ENCODE measurements at regions not wholly inside any gene's neighbourhood (a gene's known extent, or its start where the extent isn't known, plus 50 kb on each side); places are given as distances from the start of the nearest gene placed in this dataset.
"Not testable (repeated sequence)": the region's sequence is repeated elsewhere in the genome, so short reads cannot be mapped to it uniquely, and the experiment has no call there.

DNA sequence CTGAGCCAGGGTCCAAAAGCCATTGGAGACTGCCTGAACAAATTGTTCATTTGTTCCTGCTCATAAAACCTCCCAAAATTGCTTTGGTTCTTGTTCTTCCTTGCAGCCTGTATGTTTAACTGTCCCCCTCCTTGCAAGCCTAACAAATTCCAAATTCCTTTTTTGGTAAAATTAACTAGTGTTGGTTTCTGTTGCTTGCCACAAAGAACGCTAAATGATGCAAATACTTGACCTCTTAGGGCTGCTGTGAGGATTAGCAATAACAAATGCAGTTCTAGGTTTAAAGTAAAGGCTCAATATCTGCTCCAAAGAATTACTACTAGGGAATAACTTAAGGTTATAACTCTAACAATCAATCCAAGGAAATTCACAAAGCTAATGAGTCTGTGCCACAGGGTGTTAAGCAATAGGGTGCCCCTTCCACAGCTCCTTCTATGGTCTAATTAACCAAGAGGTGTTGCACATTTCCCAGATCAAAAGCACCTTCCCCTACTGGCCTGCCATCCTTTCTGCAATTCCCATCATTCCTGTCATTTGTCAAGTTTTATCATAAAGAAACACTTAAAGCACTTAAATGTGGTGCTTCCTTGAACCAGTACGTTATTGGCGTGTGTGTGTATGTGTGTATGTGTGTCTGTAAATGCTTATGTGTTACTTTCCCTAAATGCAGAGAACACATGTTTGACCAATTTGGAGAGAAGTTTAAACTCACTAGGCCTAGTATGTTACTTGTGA, 110.2 kb downstream of the RAP2A start:
- Histone ChIP-seq H3K4me1 (no peaks in the 10 kb centered on the region), H3K27ac (peak overlapping the region in 2 of 8 donors; percentile 30 to 31), H3K27me3 (replicated peaks in 1 of 7) (no peaks in the 10 kb centered on the region), H3K9me3 (no peaks in the 10 kb centered on the region), H3K36me3 (no peaks in the 10 kb centered on the region), H3K4me3 (no peak overlapping the region)
- intact Hi-C loops (cut with DNase I; ENCODE audit: low total_unique reads) = no loop called here
- 69 to 89% (median 79%) methylated on average over 3 of the region's 3 CpGs for WGBS, 5 donors
- no peak for DNase-seq
- TF ChIP-seq, protein P1, sequence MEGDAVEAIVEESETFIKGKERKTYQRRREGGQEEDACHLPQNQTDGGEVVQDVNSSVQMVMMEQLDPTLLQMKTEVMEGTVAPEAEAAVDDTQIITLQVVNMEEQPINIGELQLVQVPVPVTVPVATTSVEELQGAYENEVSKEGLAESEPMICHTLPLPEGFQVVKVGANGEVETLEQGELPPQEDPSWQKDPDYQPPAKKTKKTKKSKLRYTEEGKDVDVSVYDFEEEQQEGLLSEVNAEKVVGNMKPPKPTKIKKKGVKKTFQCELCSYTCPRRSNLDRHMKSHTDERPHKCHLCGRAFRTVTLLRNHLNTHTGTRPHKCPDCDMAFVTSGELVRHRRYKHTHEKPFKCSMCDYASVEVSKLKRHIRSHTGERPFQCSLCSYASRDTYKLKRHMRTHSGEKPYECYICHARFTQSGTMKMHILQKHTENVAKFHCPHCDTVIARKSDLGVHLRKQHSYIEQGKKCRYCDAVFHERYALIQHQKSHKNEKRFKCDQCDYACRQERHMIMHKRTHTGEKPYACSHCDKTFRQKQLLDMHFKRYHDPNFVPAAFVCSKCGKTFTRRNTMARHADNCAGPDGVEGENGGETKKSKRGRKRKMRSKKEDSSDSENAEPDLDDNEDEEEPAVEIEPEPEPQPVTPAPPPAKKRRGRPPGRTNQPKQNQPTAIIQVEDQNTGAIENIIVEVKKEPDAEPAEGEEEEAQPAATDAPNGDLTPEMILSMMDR (IDR thresholded peaks at IDR 0.05 in 8 of 11, conservative IDR thresholded peaks at IDR 0.05 in 3 of 11) = no peak
- no peak for TF ChIP-seq POLR2AphosphoS5 (IDR thresholded peaks at IDR 0.05)
- TF ChIP-seq POLR2A (IDR thresholded peaks at IDR 0.05) = no peak

DNA sequence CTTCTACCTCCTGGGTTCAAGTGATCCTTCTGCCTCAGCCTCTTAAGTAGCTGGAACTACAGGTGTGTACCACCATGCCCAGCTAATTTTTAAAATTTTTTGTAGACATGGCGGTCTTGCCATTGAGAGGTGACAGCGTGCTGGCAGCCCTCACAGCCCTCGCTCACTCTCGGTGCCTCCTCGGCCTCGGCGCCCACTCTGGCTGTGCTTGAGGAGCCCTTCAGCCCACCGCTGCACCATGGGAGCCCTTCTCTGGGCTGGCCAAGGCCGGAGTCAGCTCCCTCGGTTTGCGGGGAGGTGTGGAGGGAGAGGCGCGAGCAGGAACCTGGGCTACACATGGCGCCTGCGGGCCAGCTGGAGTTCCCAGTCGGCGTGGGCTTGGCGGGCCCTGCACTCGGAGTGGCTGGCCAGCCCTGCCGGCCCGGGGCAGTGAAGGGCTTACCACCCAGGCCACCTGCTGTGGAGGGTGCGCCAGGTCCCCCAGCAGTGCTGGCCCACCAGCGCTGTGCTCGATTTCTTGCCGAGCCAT, 111.1 kb downstream of the RAP2A start:
- H3K4me1 ChIP-seq; H3K27me3 ChIP-seq (replicated peaks in 1 of 7); DNase-seq; H3K9me3 ChIP-seq; intact Hi-C loops (cut with DNase I; ENCODE audit: low total_unique reads); H3K36me3 ChIP-seq; H3K27ac ChIP-seq; H3K4me3 ChIP-seq: not testable (repeated sequence)
- WGBS, 5 donors = 91 to 95% (median 93%) methylated on average over 24 to 25 of the region's 25 CpGs

DNA sequence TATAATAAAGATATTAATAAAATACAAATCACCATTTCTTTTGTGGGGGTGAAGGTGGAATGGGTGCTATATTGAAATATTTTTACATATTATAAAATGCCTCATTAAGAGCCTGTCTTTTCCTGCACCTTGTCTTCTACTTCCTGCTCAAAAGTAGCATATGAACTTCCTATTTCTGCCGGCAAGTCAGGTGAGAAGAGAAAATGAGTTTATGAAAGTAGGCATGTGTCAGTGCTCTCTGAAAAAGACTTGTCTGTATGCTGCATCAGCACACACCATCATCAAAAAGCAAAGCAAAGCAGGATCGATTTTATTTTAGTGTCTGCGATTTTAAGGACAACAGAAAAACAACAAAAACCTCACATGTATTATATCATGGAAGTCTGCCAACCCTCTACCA, 114.2 kb downstream of the RAP2A start:
- peak overlapping the region in 1 of 8 donors; percentile 15 for H3K27ac ChIP-seq
- intact Hi-C loops (cut with DNase I; ENCODE audit: low total_unique reads) = no loop called here
- 42 to 56% (median 48%) methylated on average over 3 of the region's 3 CpGs for WGBS, 5 donors
- H3K27me3 ChIP-seq (replicated peaks in 1 of 7) = no peaks in the 10 kb centered on the region
- TF ChIP-seq, protein P1 (IDR thresholded peaks at IDR 0.05 in 8 of 11, conservative IDR thresholded peaks at IDR 0.05 in 3 of 11) = no peak
- no peak for TF ChIP-seq POLR2AphosphoS5 (IDR thresholded peaks at IDR 0.05)
- no peak for TF ChIP-seq POLR2A (IDR thresholded peaks at IDR 0.05)
- H3K36me3 ChIP-seq = no peaks in the 10 kb centered on the region
- no peaks in the 10 kb centered on the region for H3K9me3 ChIP-seq
- no peaks in the 10 kb centered on the region for H3K4me1 ChIP-seq
- no peak overlapping the region for H3K4me3 ChIP-seq
- no peak for DNase-seq

DNA sequence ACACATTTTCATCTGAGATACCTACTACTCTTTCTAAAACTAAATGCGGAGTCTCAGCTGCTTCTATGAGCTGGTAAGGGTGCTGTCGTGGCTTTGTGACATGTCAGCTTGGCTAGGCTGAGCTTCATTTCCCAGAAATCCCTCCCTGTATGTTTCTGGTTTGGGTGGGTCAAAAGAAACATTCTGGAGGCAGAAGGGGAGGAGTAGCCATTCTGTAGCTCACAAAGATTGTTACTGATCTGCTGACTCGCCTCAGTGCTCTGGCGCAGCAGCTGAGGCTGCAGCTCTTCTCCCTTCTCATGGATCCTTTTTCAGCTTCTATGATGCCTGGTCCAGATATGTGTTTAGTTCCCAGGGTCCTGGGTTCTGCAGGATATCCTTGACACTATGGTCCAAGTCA, 114.7 kb downstream of the RAP2A start:
- Histone ChIP-seq H3K27ac (peak overlapping the region in 1 of 8 donors; percentile 15), H3K4me1 (no peaks in the 10 kb centered on the region), H3K36me3 (no peaks in the 10 kb centered on the region), H3K27me3 (replicated peaks in 1 of 7) (no peaks in the 10 kb centered on the region), H3K9me3 (no peaks in the 10 kb centered on the region), H3K4me3 (no peak overlapping the region)
- intact Hi-C loops (cut with DNase I; ENCODE audit: low total_unique reads) = no loop called here
- no peak for DNase-seq
- 75 to 93% (median 83%) methylated on average over 4 of the region's 4 CpGs for WGBS, 5 donors
- TF ChIP-seq POLR2AphosphoS5 (IDR thresholded peaks at IDR 0.05) (no peak), POLR2A (IDR thresholded peaks at IDR 0.05) (no peak)
- TF ChIP-seq, protein P1 (IDR thresholded peaks at IDR 0.05 in 8 of 11, conservative IDR thresholded peaks at IDR 0.05 in 3 of 11) = no peak
